Eye (tissue), 1 donor: ENCODE measurements at regions not wholly inside any gene's neighbourhood (a gene's known extent, or its start where the extent isn't known, plus 50 kb on each side); places are given as distances from the start of the nearest gene placed in this dataset.

Source experiments
- DNase-seq: peaks from one replicate; pipeline ENCODE4 v3.0.0-alpha.2; 2015

DNA sequence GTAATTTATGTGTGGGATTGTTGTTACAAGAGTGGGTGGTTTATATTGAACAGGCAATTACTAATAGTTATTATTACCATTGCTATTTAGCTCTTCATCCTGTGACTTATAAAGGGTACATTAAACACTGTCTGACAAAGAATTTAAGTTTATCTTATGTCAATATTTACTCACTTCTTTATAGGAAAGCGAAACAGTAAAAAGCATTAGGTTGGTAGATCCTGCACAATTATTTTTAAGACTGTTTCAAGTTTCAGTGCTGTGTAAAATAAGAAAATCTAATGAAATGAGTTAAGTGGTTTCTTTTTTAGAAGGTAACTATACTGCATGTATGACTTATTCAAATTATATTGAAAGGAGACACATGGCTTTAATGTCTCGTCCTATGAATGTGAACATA lies 135.8 kb upstream of the MAP3K7 start:
- no peak for DNase-seq

DNA sequence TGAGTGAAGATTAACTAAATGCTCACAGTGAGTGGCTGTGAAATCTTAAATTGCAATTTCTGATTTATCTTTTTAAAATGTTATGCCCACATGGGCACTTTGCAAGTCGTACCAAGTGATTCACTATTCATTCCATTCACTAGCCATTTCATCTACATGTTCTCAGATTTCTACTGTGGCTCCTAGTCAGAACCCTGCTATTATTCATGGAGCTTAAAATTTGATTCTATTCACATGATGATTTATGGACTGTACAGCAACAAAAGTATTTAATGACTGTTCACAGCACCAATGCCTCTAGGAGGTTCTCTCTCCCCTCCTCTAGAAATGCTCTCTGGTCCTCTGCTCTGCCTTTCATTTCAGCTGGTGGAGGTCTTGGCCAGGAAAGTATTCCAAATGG lies 133.5 kb upstream of the MAP3K7 start:
- no peak for DNase-seq

DNA sequence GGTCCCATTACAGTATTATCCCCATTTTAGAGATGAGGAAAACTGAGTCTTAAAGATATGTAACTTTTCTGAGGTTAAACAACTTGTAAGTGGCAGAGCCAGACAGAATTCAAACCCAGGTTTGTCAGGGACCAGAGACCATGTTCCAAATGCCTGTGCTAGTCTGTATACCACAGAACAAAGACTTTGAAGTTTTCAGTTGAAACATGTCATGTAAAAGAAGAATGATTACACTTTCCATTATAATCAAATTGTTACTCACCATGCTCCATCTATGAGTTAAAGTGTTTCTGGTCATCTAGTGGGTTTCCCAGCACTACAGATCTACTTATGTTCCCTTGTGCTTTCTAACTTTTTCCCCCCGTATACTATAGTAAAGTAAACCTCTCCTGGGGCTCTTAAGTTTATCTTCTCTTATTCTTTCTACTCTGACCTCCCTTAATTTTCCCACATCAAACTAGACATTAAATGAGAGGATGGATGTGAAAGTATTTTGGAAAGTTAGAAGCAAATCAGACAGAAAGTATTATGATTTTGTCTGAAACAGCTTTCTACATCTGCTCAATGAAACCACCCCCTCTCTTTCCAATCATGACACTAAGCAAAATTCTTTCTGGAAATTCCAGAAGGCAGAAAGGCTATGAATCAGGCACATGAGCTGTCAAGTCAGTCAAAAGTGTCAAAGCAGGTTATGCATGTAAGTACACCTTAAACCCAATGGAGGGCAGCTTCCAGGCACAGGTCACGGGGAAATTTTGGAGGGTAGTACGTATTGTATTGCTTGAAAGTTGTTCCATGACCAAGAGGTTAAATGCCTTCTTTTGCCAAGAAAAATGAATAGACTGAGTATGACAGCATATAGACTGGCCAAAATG lies 132.7 kb upstream of the MAP3K7 start:
- no peak for DNase-seq

DNA sequence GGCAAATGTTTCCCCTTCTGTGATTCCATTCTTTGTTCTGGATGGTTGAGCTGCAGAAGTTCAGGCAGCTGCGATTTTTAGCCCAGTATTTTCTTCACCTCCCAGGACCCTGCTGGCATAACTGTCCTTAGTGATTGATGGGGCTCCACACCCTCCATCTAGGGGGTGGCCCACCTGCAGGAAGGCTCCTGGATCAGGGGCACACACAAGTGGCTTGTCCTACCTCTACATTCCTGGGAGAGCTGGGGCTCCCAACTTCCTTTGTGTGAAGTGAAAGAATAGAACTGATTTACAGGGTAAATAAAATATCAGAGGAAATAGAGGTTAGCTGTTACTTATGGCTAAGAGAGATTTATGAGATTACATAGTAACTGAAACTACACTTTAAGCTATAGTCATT lies 129.5 kb upstream of the MAP3K7 start:
- DNase-seq = no peak

DNA sequence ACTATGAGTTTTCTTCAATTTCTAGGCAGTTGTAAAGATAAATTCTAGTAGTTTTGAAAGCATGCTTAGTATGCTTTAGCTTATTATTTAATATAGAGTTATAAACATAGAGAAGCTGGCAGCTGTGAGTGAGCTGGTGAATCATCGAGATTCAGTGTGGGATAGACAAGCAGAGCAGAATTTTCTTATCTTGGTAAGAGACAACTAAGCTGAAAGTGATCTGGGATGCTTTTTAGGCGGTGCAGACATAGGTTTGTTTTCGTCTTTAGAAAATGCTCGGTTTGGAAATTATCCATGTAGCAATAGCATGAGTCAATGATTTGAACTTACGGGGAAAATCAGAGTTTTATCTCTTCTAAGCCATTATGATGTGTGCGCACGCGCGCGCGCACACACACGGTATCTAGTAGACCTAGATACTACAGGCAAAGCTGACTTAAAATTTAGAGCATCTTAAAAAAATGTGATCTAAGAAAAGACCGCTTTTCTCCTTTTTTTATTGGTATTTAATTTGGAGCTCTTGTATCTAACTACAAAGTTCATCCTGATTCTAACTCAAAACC lies 128.3 kb upstream of the MAP3K7 start:
- DNase-seq = no peak

DNA sequence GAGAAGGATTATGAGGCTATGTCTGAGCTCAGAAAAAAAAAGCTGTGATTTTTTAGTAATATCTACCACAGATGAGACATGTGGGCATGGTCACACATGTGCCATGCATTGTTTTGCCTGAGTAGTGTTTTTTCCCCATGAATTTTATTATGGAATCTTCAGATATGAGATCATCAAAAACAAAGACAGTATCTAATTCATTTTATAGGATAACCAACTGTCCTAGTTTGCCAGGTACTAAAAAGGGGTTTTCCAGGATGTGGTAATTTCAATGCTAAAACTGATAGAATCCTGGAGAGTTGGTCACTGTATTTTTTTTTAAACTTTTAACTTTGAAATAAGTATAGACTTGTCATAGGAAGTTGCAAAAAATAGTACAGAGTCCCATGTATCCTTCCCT lies 127.4 kb upstream of the MAP3K7 start:
- no peak for DNase-seq

DNA sequence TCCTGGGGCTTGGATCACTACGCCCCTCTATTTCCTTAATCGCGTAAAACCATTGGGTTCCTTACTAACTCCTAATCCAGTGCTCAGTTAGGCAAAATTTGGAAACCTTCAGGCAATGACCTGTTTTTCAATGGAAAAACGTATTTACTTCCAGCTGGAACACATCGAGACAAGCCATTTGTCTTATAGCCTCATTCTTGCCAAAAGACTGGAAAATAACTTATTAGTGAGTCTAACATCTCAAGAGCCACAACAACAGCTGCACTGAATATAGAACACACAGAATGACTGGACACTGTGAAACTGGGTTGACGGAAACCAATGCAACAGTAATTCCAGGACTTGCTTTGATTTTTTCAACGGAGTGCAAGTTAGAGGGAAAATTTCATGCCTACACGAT lies 125.2 kb upstream of the MAP3K7 start:
- DNase-seq = no peak

DNA sequence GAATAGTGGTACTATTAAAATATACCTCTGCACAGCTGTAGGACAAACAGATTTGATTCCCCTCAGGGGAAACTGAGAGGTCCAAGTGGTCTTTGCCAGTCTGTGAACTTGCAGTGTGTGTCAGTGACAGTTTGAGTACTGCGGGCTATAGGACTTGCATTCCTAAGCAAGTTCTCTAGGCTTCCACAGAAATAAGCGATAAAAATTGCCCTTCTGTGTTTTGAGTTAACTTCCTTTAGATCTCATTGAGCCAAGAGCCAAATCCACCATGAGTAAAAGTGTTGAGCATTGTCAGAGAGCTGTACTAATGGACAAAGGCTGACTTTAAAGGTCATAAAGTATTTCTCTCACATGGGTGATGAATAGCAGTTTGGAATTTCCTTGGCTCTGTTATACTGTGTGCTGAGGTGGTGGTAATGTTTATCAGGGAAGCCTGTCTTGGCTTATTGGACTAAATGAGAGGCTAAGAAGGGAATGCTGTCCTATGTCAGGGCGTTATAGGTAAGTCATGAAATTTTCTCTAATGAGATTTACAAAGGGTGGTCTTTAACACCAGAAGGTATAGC lies 122.6 kb upstream of the MAP3K7 start:
- DNase-seq = no peak

DNA sequence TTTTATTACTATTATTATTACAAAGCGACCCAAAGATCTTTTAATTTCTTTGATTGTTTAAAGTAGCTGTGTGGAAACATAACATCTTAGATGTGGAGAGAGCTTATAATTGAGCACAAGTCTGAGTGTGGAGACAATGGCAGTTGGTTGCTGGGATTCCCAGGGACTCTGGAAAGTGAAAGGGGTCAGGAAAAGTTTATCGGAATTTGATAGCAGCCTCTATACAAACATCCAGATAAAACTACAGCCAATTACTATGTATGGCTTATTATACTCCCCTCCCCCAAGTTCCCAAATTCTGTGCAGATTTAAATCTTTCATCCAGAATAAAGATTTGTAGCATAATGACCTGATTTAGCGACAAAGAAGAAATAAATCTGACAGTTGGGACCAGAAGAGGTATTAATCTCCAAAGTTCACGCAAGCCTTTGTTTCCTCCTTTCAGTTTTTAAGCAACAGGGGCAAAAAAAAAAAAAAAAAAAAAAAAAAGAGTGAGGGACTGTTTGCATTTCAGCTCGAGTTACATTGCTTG lies 121.4 kb upstream of the MAP3K7 start:
- peak; percentile 52 for DNase-seq

DNA sequence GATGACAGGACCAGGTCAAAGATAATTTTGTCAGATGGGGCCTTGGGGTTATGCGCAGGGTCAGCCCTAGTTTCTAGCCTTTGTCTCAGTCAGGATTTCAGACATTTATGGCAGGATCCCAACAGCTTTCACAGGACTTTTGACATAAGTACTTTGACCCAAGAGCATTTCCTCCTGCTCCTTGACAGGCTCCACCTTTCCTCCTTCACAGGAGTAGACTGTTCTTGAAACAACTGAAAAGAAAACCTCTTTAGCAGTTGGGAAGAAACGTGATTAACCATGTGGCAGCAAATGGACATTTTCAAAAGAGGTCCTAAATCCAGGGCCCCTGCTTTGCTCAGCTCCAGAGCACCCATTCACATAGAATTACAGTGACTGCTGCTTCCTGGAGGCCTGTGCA lies 120.4 kb upstream of the MAP3K7 start:
- no peak for DNase-seq

DNA sequence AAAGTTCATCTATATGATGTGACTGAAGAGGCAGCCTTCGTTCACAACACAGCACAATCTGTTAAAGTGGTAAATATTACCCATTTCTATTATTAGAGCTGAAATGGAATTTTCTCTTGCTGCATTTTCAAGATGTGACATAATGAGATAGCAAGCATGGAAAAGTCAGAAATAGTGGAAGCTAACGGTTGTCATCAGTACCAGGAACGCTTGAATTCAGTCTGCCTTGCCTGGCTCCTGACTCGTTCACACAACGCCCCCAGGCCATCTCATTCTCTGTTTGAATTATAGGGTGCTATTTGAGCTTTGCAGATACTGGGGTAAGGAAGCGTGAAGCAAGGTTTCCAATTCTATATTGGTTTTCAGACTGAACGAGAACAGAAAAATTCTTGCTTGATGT lies 116.5 kb upstream of the MAP3K7 start:
- DNase-seq = peak; percentile 24

DNA sequence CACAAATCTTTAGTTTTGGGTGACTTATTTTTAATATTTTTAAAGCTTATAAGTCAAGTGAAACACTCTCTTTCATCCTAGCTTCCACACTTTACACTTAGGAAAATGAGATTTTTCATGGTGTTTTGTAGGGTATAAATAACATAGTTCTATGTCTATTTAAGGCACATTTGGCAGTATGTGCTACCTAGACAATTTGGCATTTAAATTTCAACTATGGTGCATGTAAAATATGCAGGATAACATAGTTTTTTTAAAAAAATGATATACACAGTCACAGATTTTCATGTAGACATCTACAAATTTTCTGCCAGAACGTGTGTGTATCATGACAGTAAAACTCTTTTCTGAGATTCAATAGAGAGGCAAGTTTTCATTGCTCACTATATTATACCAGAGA lies 115.1 kb upstream of the MAP3K7 start:
- DNase-seq = no peak

DNA sequence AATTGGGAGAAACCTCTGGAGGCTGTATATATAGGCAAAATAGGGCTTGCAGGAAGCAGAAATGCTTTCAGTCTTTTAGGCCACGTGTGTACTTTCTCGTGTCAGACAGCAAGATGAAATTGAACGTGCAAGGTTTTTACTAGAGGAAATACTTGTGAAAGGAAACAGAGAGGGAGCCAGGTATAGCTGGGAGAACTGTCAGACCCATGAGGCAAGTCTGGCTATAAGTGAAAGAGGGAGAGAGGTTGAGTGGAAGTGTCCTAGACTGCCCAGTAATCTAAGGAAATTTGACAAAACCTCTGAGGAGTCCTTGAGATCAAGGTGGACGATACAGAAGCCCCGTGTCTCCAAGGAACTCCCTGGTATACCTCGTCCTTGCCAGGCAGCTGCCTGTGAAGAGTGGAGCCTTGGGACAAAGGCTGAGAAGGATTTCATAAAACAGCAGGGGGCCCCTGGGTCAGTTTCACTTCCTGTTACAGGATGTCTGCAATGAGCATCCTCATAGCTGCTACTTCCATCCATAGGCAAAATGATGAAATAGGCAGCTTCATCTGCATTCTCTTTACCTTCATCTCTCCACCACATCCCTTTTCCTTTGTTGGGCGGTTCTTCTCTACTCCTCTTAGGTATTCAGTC lies 114.4 kb upstream of the MAP3K7 start:
- no peak for DNase-seq

DNA sequence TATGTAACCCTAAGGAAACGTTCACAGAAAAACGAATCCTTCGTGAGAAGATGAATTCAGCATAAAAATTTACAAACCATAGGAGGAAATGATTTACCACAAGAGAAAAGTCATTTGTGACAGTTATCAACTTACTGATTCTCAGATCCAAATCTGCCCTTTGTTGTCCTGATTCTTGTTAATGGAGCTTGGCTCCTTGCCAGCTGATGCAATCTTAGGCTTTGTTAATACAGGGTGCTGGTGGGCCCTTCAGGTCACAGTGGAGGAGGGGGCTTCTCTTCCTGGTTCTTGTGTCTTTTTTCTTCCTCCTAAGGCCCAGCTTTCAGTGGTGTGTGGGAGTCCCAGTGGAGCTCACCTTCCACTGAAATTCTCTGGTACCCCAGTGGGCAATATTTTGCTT lies 108.4 kb upstream of the MAP3K7 start:
- DNase-seq = no peak

DNA sequence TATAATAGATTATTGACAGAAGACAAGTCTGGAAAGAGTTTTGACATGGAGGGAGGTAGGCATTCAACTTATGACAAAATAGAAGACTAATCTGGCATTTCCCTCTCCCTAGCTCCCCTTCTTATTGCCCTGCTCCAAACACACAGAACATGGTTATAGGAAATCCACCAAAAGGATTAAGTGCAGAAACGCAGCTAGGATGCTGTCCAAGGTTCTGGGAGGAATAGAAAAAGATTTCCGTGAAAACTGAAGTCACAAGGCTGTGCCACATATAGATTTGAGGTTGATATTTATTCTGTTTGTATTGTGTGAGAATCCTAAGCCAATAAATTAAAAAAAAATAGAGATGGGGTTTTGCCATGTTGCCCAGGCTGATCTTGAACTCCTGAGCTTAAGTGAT lies 107.9 kb upstream of the MAP3K7 start:
- DNase-seq = no peak

DNA sequence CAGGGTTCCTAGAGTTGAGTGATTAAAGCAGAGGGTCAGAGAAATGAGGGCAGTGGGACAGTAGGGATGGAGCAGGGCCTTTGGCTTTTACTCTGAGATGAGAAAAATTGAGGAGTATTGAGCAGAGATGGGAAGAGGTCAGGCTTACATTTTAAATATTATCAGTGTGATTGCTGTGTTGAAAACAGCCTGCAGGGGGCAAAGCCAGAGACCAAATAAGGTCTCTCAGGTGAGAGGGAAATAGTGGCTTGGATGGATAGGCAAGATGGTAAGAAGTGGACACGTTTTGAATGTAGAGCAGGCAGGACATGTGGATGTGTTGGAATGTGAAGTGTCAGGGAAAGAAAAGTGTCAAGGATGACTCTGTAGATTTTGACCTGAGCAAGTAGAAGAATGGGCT lies 105.0 kb upstream of the MAP3K7 start:
- no peak for DNase-seq

DNA sequence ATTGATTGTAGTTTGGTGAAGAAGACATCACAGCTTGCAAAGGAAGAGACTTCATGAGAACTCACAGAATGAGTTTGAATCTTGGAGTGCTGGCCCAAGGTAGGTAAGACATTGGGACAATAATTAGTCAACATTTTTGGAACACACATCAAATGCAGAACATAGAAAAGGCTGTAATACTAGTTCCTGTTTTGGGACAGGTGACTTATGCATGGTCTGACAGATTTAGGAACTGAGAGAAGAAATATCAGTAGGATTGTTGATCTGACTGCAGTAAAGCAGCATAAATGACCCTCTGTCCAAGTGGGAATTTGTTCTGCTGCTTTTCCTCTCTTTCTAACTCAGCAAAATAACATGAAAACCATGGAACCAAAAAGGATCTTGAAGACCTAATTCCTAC lies 102.3 kb upstream of the MAP3K7 start:
- DNase-seq = no peak

DNA sequence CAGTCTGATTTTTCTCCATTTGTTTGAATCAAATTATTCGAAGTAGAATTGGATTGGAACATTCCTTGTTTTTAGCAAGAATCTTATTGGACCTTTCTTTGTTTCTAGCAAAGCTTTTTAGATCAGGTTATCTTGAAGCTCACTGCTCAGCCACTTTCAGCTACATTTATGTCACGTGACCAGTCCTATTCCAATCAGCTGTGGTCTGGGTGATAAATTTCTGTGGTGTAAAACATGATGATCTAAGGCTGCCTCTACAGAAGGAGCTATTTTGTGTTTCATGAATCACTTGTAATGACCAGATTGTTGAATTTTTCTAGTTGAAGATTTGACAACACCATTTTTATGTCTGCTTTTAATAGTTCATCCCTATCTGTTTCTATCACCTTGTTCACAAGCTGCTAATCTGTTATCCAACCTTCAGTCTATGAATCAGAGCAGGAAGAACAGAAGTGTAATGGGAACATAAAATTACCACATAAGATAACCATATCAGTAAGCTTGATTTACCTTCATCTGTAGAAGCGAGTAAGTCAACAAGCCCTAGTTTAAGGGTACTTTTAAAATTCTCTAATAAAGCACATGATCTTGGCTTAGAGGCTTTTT lies 101.0 kb upstream of the MAP3K7 start:
- no peak for DNase-seq

DNA sequence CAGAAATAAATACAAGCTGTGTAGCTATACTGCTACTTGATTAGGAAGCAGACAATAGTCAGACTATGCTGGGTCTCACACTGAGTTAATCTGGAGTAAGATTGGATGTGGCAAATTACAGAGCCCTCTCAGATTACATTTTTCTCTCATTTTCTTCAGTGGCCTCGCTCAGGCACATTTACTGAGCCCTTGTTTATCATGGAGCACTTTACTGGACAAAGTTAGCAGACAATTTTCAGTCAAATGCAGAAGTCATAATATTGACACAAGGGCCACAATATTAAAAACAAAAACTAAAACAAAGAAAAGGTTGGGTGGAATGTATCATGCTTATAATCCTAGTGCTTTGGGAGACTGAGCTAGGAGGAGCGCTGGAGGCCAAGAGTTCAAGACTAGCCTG lies 95.0 kb upstream of the MAP3K7 start:
- DNase-seq = no peak

DNA sequence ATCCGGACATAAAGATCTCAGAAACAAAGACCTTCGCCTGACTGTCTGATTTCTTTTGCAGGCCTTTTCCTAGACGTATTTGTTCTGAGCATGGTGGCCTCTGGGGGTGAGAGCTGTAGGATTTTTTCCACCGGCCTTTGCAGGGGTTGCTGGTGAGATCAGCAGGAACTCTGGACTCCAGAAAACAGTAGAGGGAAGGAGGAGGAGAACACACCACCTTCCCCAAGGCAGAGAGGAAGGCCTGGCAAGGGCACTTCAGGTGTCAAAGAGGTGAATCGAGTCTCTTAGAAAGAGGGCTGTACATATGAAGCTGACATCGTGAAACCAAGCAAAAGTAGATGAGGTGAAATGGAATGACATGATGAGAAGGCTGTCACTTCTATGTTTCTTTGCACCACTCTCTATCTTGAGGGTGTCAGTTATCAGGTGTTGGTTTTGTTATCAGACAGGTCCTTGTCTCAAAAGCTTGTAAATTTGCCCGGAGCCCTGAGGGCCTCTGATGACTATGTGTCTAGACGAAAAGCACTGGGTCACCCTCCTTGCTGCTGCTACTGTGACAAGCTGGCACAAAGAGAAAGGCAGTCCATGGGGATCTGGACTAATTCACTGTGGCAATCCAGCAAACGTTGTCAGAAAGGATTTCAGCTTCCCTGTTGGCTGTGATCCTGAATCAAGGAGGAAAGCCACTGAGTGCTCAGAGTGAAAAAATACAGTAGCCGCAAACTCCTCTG lies 91.3 kb upstream of the MAP3K7 start:
- peak; percentile 70 for DNase-seq

DNA sequence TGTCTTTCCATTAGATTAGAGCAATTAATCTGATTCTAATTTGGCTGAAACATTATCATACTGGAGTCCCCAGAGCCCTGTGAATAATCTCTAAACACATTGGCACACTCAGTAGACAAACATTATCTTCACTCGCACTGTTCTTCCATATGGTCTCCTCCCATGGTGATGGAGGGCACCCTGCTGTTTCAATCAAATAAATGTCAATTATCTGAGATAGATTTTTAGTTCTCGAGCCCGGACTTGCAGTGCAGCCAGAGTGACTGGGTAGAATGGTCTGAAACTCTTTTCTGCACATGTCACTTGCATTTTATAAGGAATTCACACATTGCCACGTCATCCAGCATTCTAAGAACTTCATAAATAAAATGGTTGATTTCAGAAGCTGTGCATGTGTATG lies 90.6 kb upstream of the MAP3K7 start:
- DNase-seq = peak; percentile 63

DNA sequence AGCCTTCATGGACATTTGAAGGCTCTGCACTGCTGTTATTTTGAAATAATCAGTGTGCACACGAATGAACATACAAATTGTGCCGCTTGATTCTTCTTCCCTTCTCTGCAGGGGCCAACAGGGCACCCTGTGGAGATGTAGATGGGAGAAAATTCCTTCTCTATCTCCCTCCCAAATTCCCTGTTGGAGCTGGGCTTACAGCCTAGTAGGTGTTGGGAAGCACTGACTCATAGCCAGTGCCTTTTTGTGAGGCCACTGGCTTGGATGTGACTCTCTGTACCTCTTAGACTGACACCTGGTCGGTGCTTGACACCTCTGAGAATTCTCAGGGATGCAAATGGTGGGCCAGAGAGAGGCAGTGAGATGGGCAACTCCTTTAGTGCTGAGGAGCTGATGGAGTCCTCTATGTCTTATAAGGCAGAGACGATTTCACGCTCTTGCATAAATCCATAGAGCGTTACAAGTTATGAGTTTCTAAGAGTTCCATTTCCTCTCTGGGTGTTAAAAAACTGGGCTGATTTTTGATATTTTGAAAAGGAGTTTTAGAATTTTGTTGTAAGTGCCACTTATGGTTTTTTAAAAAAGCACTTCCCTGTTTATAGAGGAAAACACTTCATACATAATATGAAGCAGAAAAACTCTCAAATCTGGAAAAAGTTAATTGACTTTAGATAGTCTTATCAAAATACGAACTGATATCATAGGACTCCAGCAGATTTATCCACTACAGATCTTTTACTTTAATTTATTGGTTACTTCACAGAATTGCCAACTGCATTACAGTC lies 89.8 kb upstream of the MAP3K7 start:
- DNase-seq = peak; percentile 49
